ENCODE measurements at regions not wholly inside any gene's neighbourhood (a gene's known extent, or its start where the extent isn't known, plus 50 kb on each side); places are given as distances from the start of the nearest gene placed in this dataset.

- no peak for TF ChIP-seq CTCF (conservative IDR thresholded peaks at IDR 0.05; ENCODE audit: low read depth, low read length)
- TF ChIP-seq EZH2phosphoT487 (IDR thresholded peaks at IDR 0.05; ENCODE audit: borderline replicate concordance, low read length), result no peak
- TF ChIP-seq EZH2 (IDR thresholded peaks at IDR 0.05; ENCODE audit: low read length, unreplicated experiment), result no peak
Observed at GRCh38 chr12:107320929-107321631, 227.7 kb upstream of the CRY1 start.

Data from PC-3 (cell line).